GM23338 (cell line): ENCODE measurements at regions not wholly inside any gene's neighbourhood (a gene's known extent, or its start where the extent isn't known, plus 50 kb on each side); places are given as distances from the start of the nearest gene placed in this dataset.

Experiments
- ATAC-seq: fragments of 200-7000 bp; cut with Tn5 transposase; 3 replicates; pipeline ENCODE4 v1.9.1; 2020
- DNase-seq: peaks from one replicate; pipeline ENCODE4 v3.0.0-alpha.2; 2015; ENCODE audit warnings: low spot score
- H2AFZ ChIP-seq: fragments of 200-600 bp; sonication (generic); 2 replicates; pipeline ENCODE4 v1.8.0; 2016; ENCODE audit warnings: antibody characterized with exemption, mild to moderate bottlenecking, moderate library complexity
- H3F3A ChIP-seq: fragments of 200-600 bp; sonication (generic); replicated peaks from 2 replicates; pipeline ENCODE4 v1.8.0; 2017; ENCODE audit warnings: antibody characterized with exemption, mixed run types, low read depth
- H3K27ac ChIP-seq: fragments of 200-600 bp; sonication (generic); 2 replicates; pipeline ENCODE4 v1.6.1; 2016; ENCODE audit warnings: low read depth
- H3K27me3 ChIP-seq: fragments of 200-600 bp; sonication (generic); 2 replicates; pipeline ENCODE4 v1.8.0; 2016; ENCODE audit warnings: mild to moderate bottlenecking, mixed run types, moderate library complexity; ENCODE audit not compliant: insufficient read depth
- H3K36me3 ChIP-seq: fragments of 200-600 bp; sonication (generic); 2 replicates; pipeline ENCODE4 v1.8.0; 2016; ENCODE audit warnings: mild to moderate bottlenecking; ENCODE audit not compliant: insufficient read depth
- H3K4me1 ChIP-seq: fragments of 200-600 bp; sonication (generic); 2 replicates; pipeline ENCODE4 v1.8.0; 2016; ENCODE audit warnings: mild to moderate bottlenecking, moderate library complexity; ENCODE audit not compliant: insufficient read depth
- H3K4me2 ChIP-seq: fragments of 200-600 bp; sonication (generic); 2 replicates; pipeline ENCODE4 v1.7.1; 2017; ENCODE audit warnings: mixed run types
- H3K4me3 ChIP-seq: fragments of 200-600 bp; sonication (generic); 2 replicates; pipeline ENCODE4 v1.6.1; 2016; ENCODE audit warnings: mixed run types
- H3K79me2 ChIP-seq: fragments of 200-600 bp; sonication (generic); replicated peaks from 2 replicates; pipeline ENCODE4 v1.8.0; 2017; ENCODE audit warnings: mild to moderate bottlenecking; ENCODE audit not compliant: insufficient read depth
- H3K9me2 ChIP-seq: fragments of 200-600 bp; sonication (generic); 2 replicates; pipeline ENCODE4 v1.8.0; 2017; ENCODE audit not compliant: insufficient read depth
- H4K20me1 ChIP-seq: fragments of 200-600 bp; sonication (generic); replicated peaks from 2 replicates; pipeline ENCODE4 v1.8.0; 2017; ENCODE audit warnings: mild to moderate bottlenecking; ENCODE audit not compliant: insufficient read depth
- H3K27ac Mint-ChIP-seq: 2 replicates; pipeline ENCODE4 v1.8.0; 2020; ENCODE audit warnings: inconsistent platforms, mild to moderate bottlenecking, moderate library complexity, mixed read lengths
- H3K27me3 Mint-ChIP-seq: 3 replicates; pipeline ENCODE4 v1.8.0; 2022; ENCODE audit warnings: low read depth, mild to moderate bottlenecking, moderate library complexity, mixed read lengths, inconsistent platforms; ENCODE audit not compliant: insufficient read depth, poor library complexity
- H3K36me3 Mint-ChIP-seq: 3 replicates; pipeline ENCODE4 v1.8.0; 2021; ENCODE audit warnings: low read depth, mild to moderate bottlenecking, inconsistent platforms, moderate library complexity, mixed read lengths
- H3K4me1 Mint-ChIP-seq: 3 replicates; pipeline ENCODE4 v1.8.0; 2020; ENCODE audit warnings: mild to moderate bottlenecking, inconsistent platforms, mixed read lengths
- H3K4me3 Mint-ChIP-seq: 3 replicates; pipeline ENCODE4 v1.8.0; 2021; ENCODE audit warnings: moderate library complexity, mild to moderate bottlenecking, inconsistent platforms, mixed read lengths
- H3K9me3 Mint-ChIP-seq: 3 replicates; pipeline ENCODE4 v1.8.0; 2020; ENCODE audit warnings: moderate library complexity, mild to moderate bottlenecking, inconsistent platforms, mixed read lengths
- EZH2 ChIP-seq: fragments of 200-600 bp; sonication (generic); IDR thresholded peaks from one replicate; pipeline ENCODE4 v1.8.0; 2017; ENCODE audit warnings: antibody characterized with exemption, mild to moderate bottlenecking, low read depth; ENCODE audit not compliant: unreplicated experiment
- EZH2phosphoT487 ChIP-seq: fragments of 200-600 bp; sonication (generic); IDR thresholded peaks from one replicate; pipeline ENCODE4 v1.8.1; 2018; ENCODE audit warnings: antibody characterized with exemption; ENCODE audit not compliant: unreplicated experiment
- NANOG ChIP-seq: IDR thresholded peaks from 2 replicates; pipeline ENCODE4 v1.6.1; 2016; ENCODE audit warnings: antibody characterized with exemption, borderline replicate concordance
- POLR2AphosphoS5 ChIP-seq: IDR thresholded peaks from 2 replicates; pipeline ENCODE4 v1.6.1; 2016; ENCODE audit warnings: antibody characterized with exemption, low read depth
- STAT1 ChIP-seq: IDR thresholded peaks from one replicate; pipeline ENCODE4 v1.6.1; 2016; ENCODE audit warnings: antibody characterized with exemption; ENCODE audit not compliant: unreplicated experiment
- ZNF114 ChIP-seq: fragments of 250-450 bp; sonication (Bioruptor Pico); IDR thresholded peaks from 2 replicates; pipeline ENCODE4 v1.5.0; 2020; ENCODE audit warnings: mild to moderate bottlenecking, moderate library complexity
- ZNF331 ChIP-seq: fragments of 250-450 bp; sonication (Bioruptor Pico); IDR thresholded peaks from 2 replicates; pipeline ENCODE4 v1.5.0; 2020; ENCODE audit warnings: low read depth, mild to moderate bottlenecking, moderate library complexity
- TF ChIP-seq, protein P1 (sequence below): fragments of 250-450 bp; sonication (Bioruptor Pico); IDR thresholded peaks from 2 replicates; pipeline ENCODE4 v1.5.0; 2020; ENCODE audit warnings: mild to moderate bottlenecking, moderate library complexity
- TF ChIP-seq, protein P2 (sequence below), 2 experiments: fragments of 200-600 bp in 1 of 2; sonication (generic) in 1 of 2; conservative IDR thresholded peaks; 2 replicates each; pipeline versions ENCODE4 v1.5.1 to v1.6.1; 2016 to 2017; ENCODE audit warnings: antibody characterized with exemption in 2 of 2, low read depth in 2 of 2, mild to moderate bottlenecking in 2 of 2, moderate library complexity in 1 of 2
- TF ChIP-seq, protein P3 (sequence below): IDR thresholded peaks from 2 replicates; pipeline ENCODE4 v1.6.1; 2016; ENCODE audit warnings: antibody characterized with exemption

DNA sequence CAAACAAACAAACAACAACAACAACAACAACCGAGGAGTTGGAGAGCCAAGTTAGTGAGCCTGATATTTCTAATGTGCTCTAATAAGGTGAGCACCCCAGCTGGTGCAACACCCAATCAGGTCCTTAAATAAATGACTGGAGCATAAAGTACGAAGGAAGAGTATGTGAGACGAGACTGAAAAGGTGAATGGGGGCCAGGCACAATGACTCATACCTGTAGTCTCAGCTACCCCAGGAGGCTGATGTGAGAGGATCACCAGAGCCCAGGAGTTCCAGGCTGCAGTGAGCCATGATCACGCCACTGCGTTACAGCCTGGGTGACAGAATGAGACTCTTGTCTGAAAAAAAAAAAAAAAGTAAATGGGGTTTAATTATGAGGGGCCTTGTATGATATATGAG, 152.0 kb upstream of the ZRANB2 start:
- Histone ChIP-seq H2AFZ (peak overlapping the region; percentile 73; the same call in 1 of the 2 replicates), H3K79me2 (no peaks in the 10 kb centered on the region), H3K4me3 (no peak overlapping the region), H3K4me2 (no peak overlapping the region), H3K4me1 (peaks cover 21% of the 10 kb centered on the region; the same call in 1 of the 2 replicates), H3K36me3 (no peaks in the 10 kb centered on the region), H4K20me1 (no peaks in the 10 kb centered on the region), H3K27me3 (no peaks in the 10 kb centered on the region), H3F3A (no peaks in the 10 kb centered on the region), H3K27ac (no peak overlapping the region), H3K9me2 (no peaks in the 10 kb centered on the region)
- Mint-ChIP-seq H3K4me3 (no peak overlapping the region), H3K9me3 (no peaks in the 10 kb centered on the region), H3K27me3 (peaks cover 4% of the 10 kb centered on the region), H3K36me3 (no peaks in the 10 kb centered on the region), H3K4me1 (peaks cover 63% of the 10 kb centered on the region), H3K27ac (peak overlapping the region; percentile 51)
- no peak for DNase-seq
- ATAC-seq: no peak
- no peak for TF ChIP-seq STAT1

DNA sequence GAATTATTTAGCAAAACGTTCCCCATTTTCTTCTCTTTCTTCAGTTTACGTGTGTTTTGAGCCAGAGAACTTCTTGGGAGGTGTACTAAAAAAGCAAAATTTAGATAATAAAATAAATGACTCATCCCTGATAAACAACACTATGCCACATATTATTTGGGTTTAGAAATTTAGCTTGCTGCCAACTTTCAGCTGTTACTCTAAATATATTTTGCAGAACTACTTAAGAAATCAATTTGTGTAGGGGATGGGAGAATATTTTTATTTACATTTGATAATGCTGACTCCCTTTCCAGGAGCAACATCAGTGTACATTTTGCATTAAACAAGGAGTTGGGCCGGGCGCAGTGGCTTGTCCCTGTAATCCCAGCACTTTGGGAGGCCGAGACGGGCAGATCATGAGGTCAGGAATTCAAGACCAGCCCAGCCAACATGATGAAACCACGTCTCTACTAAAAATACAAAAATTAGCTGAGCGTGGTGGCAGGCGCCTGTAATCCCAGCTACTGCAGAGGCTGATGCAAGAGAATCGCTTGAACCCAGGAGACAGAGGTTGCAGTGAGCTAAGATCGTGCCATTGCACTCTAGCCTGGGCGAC, 151.4 kb upstream of the ZRANB2 start:
- Mint-ChIP-seq H3K4me3 (no peak overlapping the region), H3K9me3 (no peaks in the 10 kb centered on the region), H3K27me3 (peaks cover 4% of the 10 kb centered on the region), H3K36me3 (no peaks in the 10 kb centered on the region), H3K4me1 (peaks cover 63% of the 10 kb centered on the region), H3K27ac (peak overlapping the region; percentile 51; the same call in 1 of the 2 replicates)
- Histone ChIP-seq H2AFZ (peak overlapping the region; percentile 73; the same call in 1 of the 2 replicates), H3K4me1 (peaks cover 21% of the 10 kb centered on the region; the same call in 1 of the 2 replicates), H3K79me2 (no peaks in the 10 kb centered on the region), H3K4me2 (no peak overlapping the region), H3K27ac (no peak overlapping the region), H4K20me1 (no peaks in the 10 kb centered on the region), H3F3A (no peaks in the 10 kb centered on the region), H3K27me3 (no peaks in the 10 kb centered on the region), H3K36me3 (no peaks in the 10 kb centered on the region), H3K4me3 (no peak overlapping the region), H3K9me2 (no peaks in the 10 kb centered on the region)
- no peak for ATAC-seq
- no peak for DNase-seq
- TF ChIP-seq, protein P1, sequence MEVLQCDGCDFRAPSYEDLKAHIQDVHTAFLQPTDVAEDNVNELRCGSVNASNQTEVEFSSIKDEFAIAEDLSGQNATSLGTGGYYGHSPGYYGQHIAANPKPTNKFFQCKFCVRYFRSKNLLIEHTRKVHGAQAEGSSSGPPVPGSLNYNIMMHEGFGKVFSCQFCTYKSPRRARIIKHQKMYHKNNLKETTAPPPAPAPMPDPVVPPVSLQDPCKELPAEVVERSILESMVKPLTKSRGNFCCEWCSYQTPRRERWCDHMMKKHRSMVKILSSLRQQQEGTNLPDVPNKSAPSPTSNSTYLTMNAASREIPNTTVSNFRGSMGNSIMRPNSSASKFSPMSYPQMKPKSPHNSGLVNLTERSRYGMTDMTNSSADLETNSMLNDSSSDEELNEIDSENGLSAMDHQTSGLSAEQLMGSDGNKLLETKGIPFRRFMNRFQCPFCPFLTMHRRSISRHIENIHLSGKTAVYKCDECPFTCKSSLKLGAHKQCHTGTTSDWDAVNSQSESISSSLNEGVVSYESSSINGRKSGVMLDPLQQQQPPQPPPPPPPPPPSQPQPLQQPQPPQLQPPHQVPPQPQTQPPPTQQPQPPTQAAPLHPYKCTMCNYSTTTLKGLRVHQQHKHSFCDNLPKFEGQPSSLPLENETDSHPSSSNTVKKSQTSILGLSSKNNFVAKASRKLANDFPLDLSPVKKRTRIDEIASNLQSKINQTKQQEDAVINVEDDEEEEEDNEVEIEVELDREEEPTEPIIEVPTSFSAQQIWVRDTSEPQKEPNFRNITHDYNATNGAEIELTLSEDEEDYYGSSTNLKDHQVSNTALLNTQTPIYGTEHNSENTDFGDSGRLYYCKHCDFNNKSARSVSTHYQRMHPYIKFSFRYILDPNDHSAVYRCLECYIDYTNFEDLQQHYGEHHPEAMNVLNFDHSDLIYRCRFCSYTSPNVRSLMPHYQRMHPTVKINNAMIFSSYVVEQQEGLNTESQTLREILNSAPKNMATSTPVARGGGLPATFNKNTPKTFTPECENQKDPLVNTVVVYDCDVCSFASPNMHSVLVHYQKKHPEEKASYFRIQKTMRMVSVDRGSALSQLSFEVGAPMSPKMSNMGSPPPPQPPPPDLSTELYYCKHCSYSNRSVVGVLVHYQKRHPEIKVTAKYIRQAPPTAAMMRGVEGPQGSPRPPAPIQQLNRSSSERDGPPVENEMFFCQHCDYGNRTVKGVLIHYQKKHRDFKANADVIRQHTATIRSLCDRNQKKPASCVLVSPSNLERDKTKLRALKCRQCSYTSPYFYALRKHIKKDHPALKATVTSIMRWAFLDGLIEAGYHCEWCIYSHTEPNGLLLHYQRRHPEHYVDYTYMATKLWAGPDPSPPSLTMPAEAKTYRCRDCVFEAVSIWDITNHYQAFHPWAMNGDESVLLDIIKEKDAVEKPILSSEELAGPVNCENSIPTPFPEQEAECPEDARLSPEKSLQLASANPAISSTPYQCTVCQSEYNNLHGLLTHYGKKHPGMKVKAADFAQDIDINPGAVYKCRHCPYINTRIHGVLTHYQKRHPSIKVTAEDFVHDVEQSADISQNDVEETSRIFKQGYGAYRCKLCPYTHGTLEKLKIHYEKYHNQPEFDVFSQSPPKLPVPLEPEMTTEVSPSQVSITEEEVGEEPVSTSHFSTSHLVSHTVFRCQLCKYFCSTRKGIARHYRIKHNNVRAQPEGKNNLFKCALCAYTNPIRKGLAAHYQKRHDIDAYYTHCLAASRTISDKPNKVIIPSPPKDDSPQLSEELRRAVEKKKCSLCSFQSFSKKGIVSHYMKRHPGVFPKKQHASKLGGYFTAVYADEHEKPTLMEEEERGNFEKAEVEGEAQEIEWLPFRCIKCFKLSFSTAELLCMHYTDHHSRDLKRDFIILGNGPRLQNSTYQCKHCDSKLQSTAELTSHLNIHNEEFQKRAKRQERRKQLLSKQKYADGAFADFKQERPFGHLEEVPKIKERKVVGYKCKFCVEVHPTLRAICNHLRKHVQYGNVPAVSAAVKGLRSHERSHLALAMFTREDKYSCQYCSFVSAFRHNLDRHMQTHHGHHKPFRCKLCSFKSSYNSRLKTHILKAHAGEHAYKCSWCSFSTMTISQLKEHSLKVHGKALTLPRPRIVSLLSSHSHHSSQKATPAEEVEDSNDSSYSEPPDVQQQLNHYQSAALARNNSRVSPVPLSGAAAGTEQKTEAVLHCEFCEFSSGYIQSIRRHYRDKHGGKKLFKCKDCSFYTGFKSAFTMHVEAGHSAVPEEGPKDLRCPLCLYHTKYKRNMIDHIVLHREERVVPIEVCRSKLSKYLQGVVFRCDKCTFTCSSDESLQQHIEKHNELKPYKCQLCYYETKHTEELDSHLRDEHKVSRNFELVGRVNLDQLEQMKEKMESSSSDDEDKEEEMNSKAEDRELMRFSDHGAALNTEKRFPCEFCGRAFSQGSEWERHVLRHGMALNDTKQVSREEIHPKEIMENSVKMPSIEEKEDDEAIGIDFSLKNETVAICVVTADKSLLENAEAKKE (CRISPR knock-in tag): no peak
- TF ChIP-seq STAT1: no peak
- TF ChIP-seq, protein P2, sequence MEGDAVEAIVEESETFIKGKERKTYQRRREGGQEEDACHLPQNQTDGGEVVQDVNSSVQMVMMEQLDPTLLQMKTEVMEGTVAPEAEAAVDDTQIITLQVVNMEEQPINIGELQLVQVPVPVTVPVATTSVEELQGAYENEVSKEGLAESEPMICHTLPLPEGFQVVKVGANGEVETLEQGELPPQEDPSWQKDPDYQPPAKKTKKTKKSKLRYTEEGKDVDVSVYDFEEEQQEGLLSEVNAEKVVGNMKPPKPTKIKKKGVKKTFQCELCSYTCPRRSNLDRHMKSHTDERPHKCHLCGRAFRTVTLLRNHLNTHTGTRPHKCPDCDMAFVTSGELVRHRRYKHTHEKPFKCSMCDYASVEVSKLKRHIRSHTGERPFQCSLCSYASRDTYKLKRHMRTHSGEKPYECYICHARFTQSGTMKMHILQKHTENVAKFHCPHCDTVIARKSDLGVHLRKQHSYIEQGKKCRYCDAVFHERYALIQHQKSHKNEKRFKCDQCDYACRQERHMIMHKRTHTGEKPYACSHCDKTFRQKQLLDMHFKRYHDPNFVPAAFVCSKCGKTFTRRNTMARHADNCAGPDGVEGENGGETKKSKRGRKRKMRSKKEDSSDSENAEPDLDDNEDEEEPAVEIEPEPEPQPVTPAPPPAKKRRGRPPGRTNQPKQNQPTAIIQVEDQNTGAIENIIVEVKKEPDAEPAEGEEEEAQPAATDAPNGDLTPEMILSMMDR (conservative IDR thresholded peaks at IDR 0.05; ENCODE audit: low read depth in 2 of 2): no peak
- no peak for TF ChIP-seq EZH2
- TF ChIP-seq, protein P3, sequence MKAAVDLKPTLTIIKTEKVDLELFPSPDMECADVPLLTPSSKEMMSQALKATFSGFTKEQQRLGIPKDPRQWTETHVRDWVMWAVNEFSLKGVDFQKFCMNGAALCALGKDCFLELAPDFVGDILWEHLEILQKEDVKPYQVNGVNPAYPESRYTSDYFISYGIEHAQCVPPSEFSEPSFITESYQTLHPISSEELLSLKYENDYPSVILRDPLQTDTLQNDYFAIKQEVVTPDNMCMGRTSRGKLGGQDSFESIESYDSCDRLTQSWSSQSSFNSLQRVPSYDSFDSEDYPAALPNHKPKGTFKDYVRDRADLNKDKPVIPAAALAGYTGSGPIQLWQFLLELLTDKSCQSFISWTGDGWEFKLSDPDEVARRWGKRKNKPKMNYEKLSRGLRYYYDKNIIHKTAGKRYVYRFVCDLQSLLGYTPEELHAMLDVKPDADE: no peak
- no peak for TF ChIP-seq EZH2phosphoT487
- TF ChIP-seq ZNF331 (CRISPR knock-in tag): no peak
- no peak for TF ChIP-seq NANOG
- no peak for TF ChIP-seq ZNF114
- TF ChIP-seq POLR2AphosphoS5: no peak
